Esophagus muscularis mucosa (tissue), 4 donors: ENCODE measurements at regions not wholly inside any gene's neighbourhood (a gene's known extent, or its start where the extent isn't known, plus 50 kb on each side); places are given as distances from the start of the nearest gene placed in this dataset.

Source experiments
- CTCF ChIP-seq, 3 experiments: fragments of 200-600 bp in 2 of 3; fragments of 450-650 bp in 1 of 3; sonication (generic) in 2 of 3; IDR thresholded peaks; one replicate each; pipeline ENCODE4 v1.5.1; 2017 to 2019; ENCODE audit warnings: antibody characterized with exemption in 3 of 3, mild to moderate bottlenecking in 2 of 3, moderate library complexity in 1 of 3
- EP300 ChIP-seq: sonication (generic); formaldehyde crosslinking; IDR thresholded peaks from one replicate; pipeline ENCODE4 v1.6.1; 2017; ENCODE audit warnings: antibody characterized with exemption
- POLR2A ChIP-seq: fragments of 450-650 bp; IDR thresholded peaks from one replicate; pipeline ENCODE4 v1.6.1; 2017; ENCODE audit warnings: antibody characterized with exemption, moderate library complexity, mild to moderate bottlenecking, low read depth
- POLR2AphosphoS5 ChIP-seq, 2 donors: sonication (generic); formaldehyde crosslinking; IDR thresholded peaks; one replicate each; pipeline ENCODE4 v1.6.1; 2017; ENCODE audit warnings: antibody characterized with exemption in 2 of 2

GRCh38 chr2:123456416-123456815 lies 568.7 kb upstream of the CNTNAP5 start:
- no peak for TF ChIP-seq CTCF (IDR thresholded peaks at IDR 0.05)
- TF ChIP-seq POLR2A = no peak
- TF ChIP-seq POLR2AphosphoS5 (IDR thresholded peaks at IDR 0.05) = no peak
- TF ChIP-seq EP300 = no peak
